Mesodermal cell (in vitro differentiated cells): ENCODE measurements at regions not wholly inside any gene's neighbourhood (a gene's known extent, or its start where the extent isn't known, plus 50 kb on each side); places are given as distances from the start of the nearest gene placed in this dataset.

Experiments
- H3K27ac ChIP-seq: 2 replicates; pipeline ENCODE4 v1.7.0; 2013; ENCODE audit warnings: mild to moderate bottlenecking, low read depth, low read length, moderate library complexity; ENCODE audit not compliant: severe bottlenecking
- H3K36me3 ChIP-seq: 2 replicates; pipeline ENCODE4 v1.7.1; 2013; ENCODE audit warnings: mild to moderate bottlenecking, low read length, moderate library complexity; ENCODE audit not compliant: control insufficient read depth, insufficient read depth
- H3K4me1 ChIP-seq: one replicate; pipeline ENCODE4 v1.7.1; 2013; ENCODE audit warnings: mild to moderate bottlenecking, low read length; ENCODE audit not compliant: insufficient read depth, control insufficient read depth, poor library complexity, severe bottlenecking
- H3K4me3 ChIP-seq: 2 replicates; pipeline ENCODE4 v1.7.0; 2013; ENCODE audit warnings: low read length, control low read depth, mild to moderate bottlenecking; ENCODE audit not compliant: insufficient read depth, poor library complexity, severe bottlenecking; ENCODE audit errors: extremely low read depth
- H3K9me3 ChIP-seq: 2 replicates; pipeline ENCODE4 v1.7.1; 2013; ENCODE audit warnings: mild to moderate bottlenecking, low read length, moderate library complexity; ENCODE audit not compliant: control insufficient read depth
- WGBS, 2 experiments: methylation state at CpG; one replicate each; pipeline ENCODE4 v1.1.5; 2013; ENCODE audit warnings: missing lambda C conversion rate in 2 of 2; ENCODE audit not compliant: insufficient coverage in 2 of 2; 5-methylcytosine and 5-hydroxymethylcytosine counted together

- H3K27ac ChIP-seq: no peak overlapping the region
- no peak overlapping the region for H3K4me3 ChIP-seq
- WGBS, 2 experiments: no CpG with 5 or more reads among the region's 1 CpG
- H3K36me3 ChIP-seq: no peaks in the 10 kb centered on the region
- no peaks in the 10 kb centered on the region for H3K4me1 ChIP-seq
- H3K9me3 ChIP-seq: peaks cover 3% of the 10 kb centered on the region
Measured at GRCh38 chr12:97790281-97790680, 327.7 kb downstream of the RMST start.

- Histone ChIP-seq H3K4me1 (no peaks in the 10 kb centered on the region), H3K9me3 (no peaks in the 10 kb centered on the region), H3K27ac (no peak overlapping the region), H3K4me3 (no peak overlapping the region), H3K36me3 (no peaks in the 10 kb centered on the region)
- 80 to 96% methylated on average over 1 to 3 of the region's 3 CpGs for WGBS, 2 experiments
Measured at GRCh38 chr12:97797473-97797872, 334.9 kb downstream of the RMST start.

- 91 to 100% methylated on average over 2 of the region's 3 CpGs for WGBS, 2 experiments
- Histone ChIP-seq H3K27ac (no peak overlapping the region), H3K4me1 (no peaks in the 10 kb centered on the region), H3K36me3 (no peaks in the 10 kb centered on the region), H3K4me3 (no peak overlapping the region), H3K9me3 (no peaks in the 10 kb centered on the region)
Measured at GRCh38 chr12:97800561-97800960, 338.0 kb downstream of the RMST start.

- Histone ChIP-seq H3K9me3 (no peaks in the 10 kb centered on the region), H3K27ac (no peak overlapping the region), H3K4me3 (no peak overlapping the region), H3K36me3 (no peaks in the 10 kb centered on the region), H3K4me1 (no peaks in the 10 kb centered on the region)
- 92 to 98% methylated on average over 5 of the region's 5 CpGs for WGBS, 2 experiments
Measured at GRCh38 chr12:97801471-97802059, 339.0 kb downstream of the RMST start.

- no peaks in the 10 kb centered on the region for H3K4me1 ChIP-seq
- H3K4me3 ChIP-seq: no peak overlapping the region
- no peak overlapping the region for H3K27ac ChIP-seq
- whole genome bisulfite sequencing, 2 experiments: 83 to 94% methylated on average over 6 to 8 of the region's 8 CpGs
- no peaks in the 10 kb centered on the region for H3K36me3 ChIP-seq
- H3K9me3 ChIP-seq: no peaks in the 10 kb centered on the region
Measured at GRCh38 chr12:97805146-97805545, 342.5 kb downstream of the RMST start.

GRCh38 chr12:97813301-97813700 lies 350.7 kb downstream of the RMST start:
- Histone ChIP-seq H3K4me3 (no peak overlapping the region), H3K9me3 (no peaks in the 10 kb centered on the region), H3K4me1 (peaks cover 4% of the 10 kb centered on the region), H3K27ac (no peak overlapping the region), H3K36me3 (no peaks in the 10 kb centered on the region)
- WGBS, 2 experiments: no CpG with 5 or more reads among the region's 2 CpGs

- Histone ChIP-seq H3K36me3 (no peaks in the 10 kb centered on the region), H3K27ac (no peak overlapping the region), H3K9me3 (no peaks in the 10 kb centered on the region), H3K4me3 (no peak overlapping the region), H3K4me1 (no peaks in the 10 kb centered on the region)
- 78 to 80% methylated on average over 2 to 3 of the region's 4 CpGs for WGBS, 2 experiments
Measured at GRCh38 chr12:97821806-97822205, 359.2 kb downstream of the RMST start.

- WGBS, 2 experiments: 56% methylated on average over 1 of the region's 4 CpGs; no CpG with 5 or more reads in 1 of the 2 experiments
Measured at GRCh38 chr12:97835541-97835940, 372.9 kb downstream of the RMST start.

GRCh38 chr12:97837401-97837800 lies 374.8 kb downstream of the RMST start:
- H3K4me3 ChIP-seq: no peak overlapping the region
- no peaks in the 10 kb centered on the region for H3K36me3 ChIP-seq
- no peak overlapping the region for H3K27ac ChIP-seq
- no peaks in the 10 kb centered on the region for H3K9me3 ChIP-seq
- no peaks in the 10 kb centered on the region for H3K4me1 ChIP-seq

More at GRCh38 chr12:97835541-97835940, 372.9 kb downstream of the RMST start:
- Histone ChIP-seq H3K36me3 (no peaks in the 10 kb centered on the region), H3K27ac (no peak overlapping the region), H3K9me3 (no peaks in the 10 kb centered on the region), H3K4me1 (no peaks in the 10 kb centered on the region), H3K4me3 (no peak overlapping the region)

- WGBS, 2 experiments: 58 to 71% methylated on average over 1 to 2 of the region's 2 CpGs
- H3K4me3 ChIP-seq: no peak overlapping the region
- no peaks in the 10 kb centered on the region for H3K36me3 ChIP-seq
- no peak overlapping the region for H3K27ac ChIP-seq
- no peaks in the 10 kb centered on the region for H3K4me1 ChIP-seq
- H3K9me3 ChIP-seq: no peaks in the 10 kb centered on the region
Measured at GRCh38 chr12:97848051-97848450, 385.4 kb downstream of the RMST start.

- Histone ChIP-seq H3K27ac (no peak overlapping the region), H3K4me1 (no peaks in the 10 kb centered on the region), H3K4me3 (no peak overlapping the region), H3K9me3 (no peaks in the 10 kb centered on the region), H3K36me3 (no peaks in the 10 kb centered on the region)
- 83 to 100% methylated on average over 1 of the region's 1 CpG for WGBS, 2 experiments
Measured at GRCh38 chr12:97854477-97854876, 391.9 kb downstream of the RMST start.
